Breast epithelium (tissue), 4 donors: ENCODE measurements at regions not wholly inside any gene's neighbourhood (a gene's known extent, or its start where the extent isn't known, plus 50 kb on each side); places are given as distances from the start of the nearest gene placed in this dataset.

Experiments
- DNase-seq, 2 donors: peaks; one replicate each; pipeline ENCODE4 v3.0.0-alpha.2; 2019; ENCODE audit warnings: low spot score in 2 of 2
- H3K27ac ChIP-seq, 2 donors: fragments of 200-600 bp; sonication (generic) in 1 of 2; one replicate each; pipeline ENCODE4 v1.5.1; 2016 to 2019; ENCODE audit warnings: mild to moderate bottlenecking in 1 of 2
- H3K27me3 ChIP-seq, 2 donors: fragments of 200-600 bp; sonication (generic) in 1 of 2; one replicate each; pipeline versions ENCODE4 v1.5.1 to v1.6.0; 2017 to 2019; ENCODE audit warnings: control low read depth in 1 of 2, mild to moderate bottlenecking in 1 of 2
- H3K36me3 ChIP-seq: fragments of 200-600 bp; one replicate; pipeline ENCODE4 v1.5.1; 2019
- H3K4me1 ChIP-seq, 2 donors: fragments of 200-600 bp; sonication (generic); one replicate each; pipeline ENCODE4 v1.5.1; 2016 to 2019; ENCODE audit warnings: control low read depth in 1 of 2
- H3K4me3 ChIP-seq, 3 donors: fragments of 200-600 bp; sonication (generic); 1 replicate in 2 of 3; 2 replicates in 1 of 3; pipeline ENCODE4 v1.5.1; 2016 to 2019; ENCODE audit warnings: mild to moderate bottlenecking in 3 of 3, moderate library complexity in 2 of 3
- H3K9me3 ChIP-seq, 2 donors: fragments of 200-600 bp; sonication (generic) in 1 of 2; one replicate each; pipeline ENCODE4 v1.5.1; 2016 to 2019; ENCODE audit warnings: control low read depth in 1 of 2
- CTCF ChIP-seq, 3 donors: fragments of 450-650 bp; IDR thresholded peaks; one replicate each; pipeline ENCODE4 v1.5.1; 2016 to 2017; ENCODE audit warnings: antibody characterized with exemption in 3 of 3, mild to moderate bottlenecking in 3 of 3, moderate library complexity in 3 of 3
- POLR2A ChIP-seq: fragments of 450-650 bp; IDR thresholded peaks from one replicate; pipeline ENCODE4 v1.6.1; 2016; ENCODE audit warnings: antibody characterized with exemption, mild to moderate bottlenecking, moderate library complexity
- POLR2AphosphoS5 ChIP-seq, 3 donors: sonication (generic); formaldehyde crosslinking; IDR thresholded peaks; one replicate each; pipeline ENCODE4 v1.6.1; 2017; ENCODE audit warnings: antibody characterized with exemption in 3 of 3
- intact Hi-C: fragments of 100-400 bp; cut with DNase I; formaldehyde crosslinking; loops from one replicate; pipeline ENCODE4 v1.15.1; 2023; ENCODE audit warnings: low total_unique reads

GRCh38 chr7:131674131-131674530 is 117.7 kb upstream of the PODXL start:
- TF ChIP-seq CTCF (IDR thresholded peaks at IDR 0.05) (no peak), POLR2AphosphoS5 (IDR thresholded peaks at IDR 0.05) (no peak), POLR2A (no peak)
- Histone ChIP-seq H3K36me3 (no peaks in the 10 kb centered on the region), H3K4me1 (no peaks in the 10 kb centered on the region), H3K9me3 (no peaks in the 10 kb centered on the region), H3K27me3 (no peaks in the 10 kb centered on the region), H3K27ac (no peak overlapping the region), H3K4me3 (no peak overlapping the region)
- intact Hi-C loops, result no loop called here
- no peak for DNase-seq

DNA sequence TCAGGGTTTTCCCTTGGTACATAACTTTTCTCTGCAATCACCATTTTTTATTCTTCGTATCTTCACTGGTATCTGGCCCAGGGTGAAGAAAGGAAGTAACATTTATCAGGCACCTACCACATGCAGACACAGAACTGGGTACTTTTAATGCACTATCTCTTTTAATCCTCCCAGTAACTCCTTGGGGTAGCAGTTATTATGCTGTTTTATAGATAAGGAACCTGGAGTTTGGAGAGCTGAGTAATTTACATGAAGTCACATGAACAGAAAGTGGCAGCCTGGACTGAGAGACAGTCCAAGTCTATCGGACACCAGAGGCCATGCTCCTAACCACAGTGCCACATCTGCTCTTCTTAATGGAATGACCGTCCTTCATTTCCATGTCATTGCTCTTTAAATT is 117.1 kb upstream of the PODXL start:
- no peak for DNase-seq
- H3K36me3 ChIP-seq, result no peaks in the 10 kb centered on the region
- H3K27me3 ChIP-seq, result no peaks in the 10 kb centered on the region
- no peaks in the 10 kb centered on the region for H3K9me3 ChIP-seq
- intact Hi-C loops, result no loop called here
- no peak overlapping the region for H3K4me3 ChIP-seq
- no peak overlapping the region for H3K27ac ChIP-seq
- TF ChIP-seq POLR2A, result no peak
- TF ChIP-seq CTCF (IDR thresholded peaks at IDR 0.05), result no peak
- TF ChIP-seq POLR2AphosphoS5 (IDR thresholded peaks at IDR 0.05), result no peak
- no peaks in the 10 kb centered on the region for H3K4me1 ChIP-seq

DNA sequence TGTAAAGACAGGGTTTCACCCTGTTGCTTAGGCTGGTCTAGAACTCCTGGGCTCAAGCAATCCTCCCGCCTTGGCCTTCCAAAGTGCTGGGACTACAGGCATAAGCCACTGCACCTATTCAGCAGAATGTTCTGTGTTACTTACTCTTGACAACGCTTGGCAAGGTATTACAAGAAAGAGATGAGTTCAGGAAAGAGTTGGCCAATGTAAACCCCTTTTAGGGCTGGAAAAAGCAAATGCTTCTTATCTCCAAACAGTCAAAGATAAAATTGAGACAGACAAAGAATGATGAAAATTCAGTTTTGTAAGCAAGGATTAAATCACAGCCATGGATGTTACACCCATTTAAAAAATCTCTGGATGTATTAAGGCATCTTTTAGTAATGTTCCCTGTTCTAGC is 114.0 kb upstream of the PODXL start:
- no peak for TF ChIP-seq POLR2A
- no peak for TF ChIP-seq POLR2AphosphoS5 (IDR thresholded peaks at IDR 0.05)
- TF ChIP-seq CTCF (IDR thresholded peaks at IDR 0.05), result no peak

DNA sequence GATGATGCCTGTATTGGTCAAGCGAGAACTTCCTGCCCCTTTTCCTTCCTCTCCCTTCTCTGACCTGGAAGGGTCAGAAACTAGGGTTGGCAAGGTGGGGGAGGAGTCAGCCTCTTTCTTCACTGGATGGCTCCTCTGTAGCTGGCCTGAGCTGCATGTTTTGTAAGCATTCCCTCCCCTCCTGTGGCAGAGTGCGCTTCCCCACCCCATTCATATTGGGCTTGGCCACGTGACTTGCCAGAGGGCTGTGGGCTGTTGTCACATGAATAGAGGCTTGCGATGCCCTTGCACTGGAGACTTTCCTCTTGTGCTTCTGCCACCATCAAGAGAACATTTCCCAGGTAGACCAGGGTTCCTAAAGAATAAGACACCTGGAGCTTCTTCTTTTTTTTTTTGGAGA is 111.3 kb upstream of the PODXL start:
- intact Hi-C loops, result no loop called here
- Histone ChIP-seq H3K27ac (no peak overlapping the region), H3K4me3 (no peak overlapping the region), H3K9me3 (no peaks in the 10 kb centered on the region), H3K36me3 (no peaks in the 10 kb centered on the region), H3K27me3 (no peaks in the 10 kb centered on the region), H3K4me1 (no peaks in the 10 kb centered on the region)
- no peak for DNase-seq
- TF ChIP-seq POLR2AphosphoS5 (IDR thresholded peaks at IDR 0.05), result no peak
- no peak for TF ChIP-seq CTCF (IDR thresholded peaks at IDR 0.05)
- no peak for TF ChIP-seq POLR2A

More for the DNA sequence above, 114.0 kb upstream of the PODXL start:
- no peak for DNase-seq
- Histone ChIP-seq H3K4me1 (no peaks in the 10 kb centered on the region), H3K27me3 (no peaks in the 10 kb centered on the region), H3K4me3 (no peak overlapping the region), H3K9me3 (no peaks in the 10 kb centered on the region), H3K27ac (no peak overlapping the region), H3K36me3 (no peaks in the 10 kb centered on the region)
- intact Hi-C loops, result no loop called here

DNA sequence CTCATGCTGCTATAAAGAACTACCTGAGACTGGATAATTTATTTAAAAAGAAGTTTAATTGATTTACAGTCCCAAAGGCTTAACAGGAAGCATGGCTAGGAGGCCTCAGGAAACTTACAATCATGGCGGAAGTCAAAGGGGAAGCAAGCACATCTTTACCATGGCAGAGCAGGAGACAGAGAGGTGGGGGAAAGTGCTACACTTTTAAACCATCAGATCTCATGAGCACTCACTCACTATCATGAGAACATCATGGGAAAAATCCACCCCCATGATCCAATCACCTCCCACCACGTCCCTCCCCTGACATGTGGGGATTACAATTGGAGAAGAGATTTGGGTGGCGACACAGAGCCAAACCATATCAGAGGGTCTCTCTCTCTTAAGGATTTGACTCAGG is 108.6 kb upstream of the PODXL start:
- TF ChIP-seq POLR2AphosphoS5 (IDR thresholded peaks at IDR 0.05) (no peak), CTCF (IDR thresholded peaks at IDR 0.05) (no peak), POLR2A (no peak)
- Histone ChIP-seq H3K36me3 (no peaks in the 10 kb centered on the region), H3K27ac (no peak overlapping the region), H3K4me1 (no peaks in the 10 kb centered on the region), H3K27me3 (no peaks in the 10 kb centered on the region), H3K4me3 (no peak overlapping the region), H3K9me3 (no peaks in the 10 kb centered on the region)
- no peak for DNase-seq
- intact Hi-C loops, result no loop called here
